Activated CD8-positive, alpha-beta memory T cell treated with anti-CD3 and anti-CD28 coated beads for 1 hour (primary cell): ENCODE measurements at regions not wholly inside any gene's neighbourhood (a gene's known extent, or its start where the extent isn't known, plus 50 kb on each side); places are given as distances from the start of the nearest gene placed in this dataset.
"Not testable (repeated sequence)": the region's sequence is repeated elsewhere in the genome, so short reads cannot be mapped to it uniquely, and the experiment has no call there.

Source experiments
- DNase-seq, 2 donors: peaks; one replicate each; pipeline ENCODE4 v3.0.0-alpha.2; 2020; ENCODE audit warnings: low read depth in 1 of 2; ENCODE audit errors: extremely low read depth in 1 of 2

DNA sequence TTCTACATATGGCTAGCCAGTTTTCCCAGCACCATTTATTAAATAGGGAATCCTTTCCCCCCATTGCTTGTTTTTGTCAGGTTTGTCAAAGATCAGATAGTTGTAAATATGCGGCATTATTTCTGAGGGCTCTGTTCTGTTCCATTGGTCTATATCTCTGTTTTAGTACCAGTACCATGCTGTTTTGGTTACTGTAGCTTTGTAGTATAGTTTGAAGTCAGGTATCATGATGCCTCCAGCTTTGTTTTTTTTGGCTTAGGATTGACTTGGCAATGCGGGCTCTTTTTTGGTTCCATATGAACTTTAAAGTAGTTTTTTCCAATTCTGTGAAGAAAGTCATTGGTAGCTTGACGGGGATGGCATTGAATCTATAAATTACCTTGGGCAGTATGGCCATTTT, 60.0 kb upstream of the GPC3 start:
- not testable (repeated sequence) for DNase-seq

DNA sequence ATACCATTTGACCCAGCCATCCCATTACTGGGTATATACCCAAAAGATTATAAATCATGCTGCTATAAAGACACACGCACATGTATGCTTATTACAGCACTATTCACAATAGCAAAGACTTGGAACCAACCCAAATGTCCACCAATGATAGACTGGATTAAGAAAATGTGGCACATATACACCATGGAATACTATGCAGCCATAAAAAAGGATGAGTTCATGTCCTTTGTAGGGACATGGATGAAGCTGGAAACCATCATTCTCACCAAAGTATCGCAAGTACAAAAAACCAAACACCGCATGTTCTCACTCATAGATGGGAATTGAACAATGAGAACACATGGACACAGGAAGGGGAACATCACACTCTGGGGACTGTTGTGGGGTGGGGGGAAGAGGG, 81.7 kb upstream of the GPC3 start:
- not testable (repeated sequence) for DNase-seq

DNA sequence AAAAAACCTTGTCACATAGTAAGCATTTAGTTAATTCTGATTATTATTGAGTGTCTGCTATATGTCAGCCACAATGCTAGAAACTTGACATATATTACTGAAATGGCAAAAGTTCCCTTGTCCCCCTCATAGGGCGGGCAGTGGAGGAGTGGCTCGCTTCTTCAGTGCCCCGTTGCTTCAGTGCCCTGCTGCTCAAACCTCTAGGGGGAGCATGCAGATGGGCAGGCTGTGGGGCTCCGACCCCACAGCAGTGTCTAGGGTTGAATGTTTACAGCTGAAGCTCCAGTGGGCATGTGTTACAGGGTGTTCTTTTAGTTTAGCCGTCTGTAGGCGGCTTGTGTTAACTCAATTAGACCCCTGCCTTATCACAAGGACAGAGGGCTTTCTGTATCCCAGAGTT, 86.5 kb upstream of the GPC3 start:
- DNase-seq: not testable (repeated sequence)

DNA sequence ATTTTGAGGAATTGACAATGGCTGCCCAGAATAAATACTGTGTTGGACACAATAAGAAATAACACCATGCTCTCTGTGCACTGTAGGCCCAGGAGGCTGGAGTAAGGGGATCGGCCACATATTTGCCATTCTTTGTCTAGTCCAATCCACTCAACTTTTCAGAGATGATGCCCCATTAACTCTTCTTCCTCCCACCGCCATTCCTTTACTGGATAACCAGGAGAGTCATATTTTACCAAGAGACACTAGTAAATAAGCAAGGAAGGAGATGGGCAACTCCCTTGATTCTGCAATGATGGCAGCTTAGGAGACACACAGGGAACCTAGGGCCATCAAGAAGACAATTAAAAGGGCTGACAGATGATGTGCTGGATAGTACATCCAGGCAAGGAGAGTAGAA, 87.9 kb upstream of the GPC3 start:
- no peak for DNase-seq

DNA sequence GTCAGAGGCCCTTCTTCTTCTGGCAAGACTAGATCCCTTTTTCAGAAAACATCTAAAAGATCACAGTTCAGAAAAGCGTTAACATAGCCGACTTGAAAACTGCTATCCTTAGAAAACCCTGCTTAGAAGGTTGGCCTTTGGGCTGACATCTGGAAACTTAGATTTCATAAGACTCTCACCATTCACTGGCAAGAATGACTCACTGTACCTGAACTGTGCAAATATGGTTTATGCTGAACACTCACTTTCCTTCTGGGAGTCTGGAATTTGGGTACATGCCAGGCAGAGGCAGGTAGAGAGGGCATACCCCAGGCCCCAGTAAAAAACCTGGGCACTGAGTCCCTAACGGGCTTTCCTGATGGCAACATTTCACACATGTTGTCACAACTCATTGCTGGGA, 88.8 kb upstream of the GPC3 start:
- DNase-seq: no peak

DNA sequence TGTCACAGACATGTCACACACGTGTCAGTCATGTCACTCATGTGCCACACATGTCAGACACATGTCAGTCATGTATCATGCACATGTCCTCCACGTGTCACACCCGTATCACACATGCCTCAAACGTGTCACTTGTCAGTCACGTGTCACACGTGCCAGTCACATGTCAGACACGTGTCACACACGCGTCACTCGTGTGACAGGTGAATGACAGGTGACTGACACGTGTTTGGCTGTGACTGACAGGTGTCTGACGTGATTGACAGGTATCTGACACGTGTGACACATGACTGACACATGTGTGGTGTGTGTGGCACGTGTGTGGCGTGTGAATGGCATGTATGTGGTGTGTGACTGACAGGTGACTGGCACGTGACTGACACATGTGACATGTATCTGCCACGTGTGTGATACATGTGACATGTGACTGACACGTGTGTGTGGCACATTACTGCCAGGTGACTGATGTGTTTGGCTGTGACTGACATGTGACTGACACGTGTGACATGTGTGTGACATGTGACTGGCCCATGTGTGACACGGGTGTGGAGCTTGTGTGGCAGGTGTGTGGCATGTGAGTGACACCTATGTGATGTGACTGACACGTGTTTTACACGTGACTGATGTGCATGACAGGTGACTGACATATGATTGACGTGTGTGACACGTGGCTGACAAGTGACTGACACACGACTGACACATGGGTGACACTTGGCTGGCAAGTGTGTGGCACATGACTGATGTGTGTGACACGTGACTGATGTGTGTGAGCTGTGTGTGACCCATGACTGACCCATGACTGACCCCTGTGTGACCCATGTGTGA, 90.7 kb upstream of the GPC3 start:
- no peak for DNase-seq

DNA sequence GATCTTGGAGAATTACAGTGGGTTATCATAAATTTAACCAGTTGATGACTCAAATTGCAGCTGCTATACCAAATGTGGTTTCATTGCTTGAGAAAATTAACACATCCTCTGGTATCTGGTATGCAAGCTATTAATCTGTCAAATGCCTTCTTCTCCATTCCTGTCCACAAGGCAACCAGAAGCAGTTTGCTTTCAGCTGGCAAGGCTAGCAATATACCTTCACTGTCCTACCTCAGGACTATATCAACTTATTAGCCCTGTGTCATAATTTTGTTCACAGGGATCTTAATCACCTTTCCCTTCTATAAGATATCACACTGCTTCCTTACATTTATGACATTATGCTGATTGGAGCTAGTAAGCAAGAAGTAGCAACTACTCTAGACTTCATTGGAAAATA, 110.0 kb upstream of the GPC3 start:
- DNase-seq: no peak

DNA sequence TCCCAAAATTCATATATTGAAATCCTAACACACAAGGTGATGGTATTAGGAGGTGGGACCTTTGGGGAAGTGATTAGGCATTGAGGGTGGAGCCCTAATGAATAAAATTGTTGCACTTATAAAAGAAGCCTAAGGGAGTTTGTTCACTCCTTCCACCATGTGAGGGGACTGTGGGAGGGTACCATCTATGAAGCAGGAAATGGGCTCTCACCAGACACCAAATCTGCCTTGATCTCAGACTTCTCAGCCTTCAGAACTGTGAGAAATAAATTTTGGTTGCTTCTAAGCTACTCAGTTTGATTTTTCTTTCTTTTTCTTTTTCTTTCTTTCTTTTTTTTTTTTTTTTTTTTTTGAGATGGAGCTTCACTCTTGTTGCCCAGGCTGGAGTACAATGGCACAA, 116.2 kb upstream of the GPC3 start:
- no peak for DNase-seq

DNA sequence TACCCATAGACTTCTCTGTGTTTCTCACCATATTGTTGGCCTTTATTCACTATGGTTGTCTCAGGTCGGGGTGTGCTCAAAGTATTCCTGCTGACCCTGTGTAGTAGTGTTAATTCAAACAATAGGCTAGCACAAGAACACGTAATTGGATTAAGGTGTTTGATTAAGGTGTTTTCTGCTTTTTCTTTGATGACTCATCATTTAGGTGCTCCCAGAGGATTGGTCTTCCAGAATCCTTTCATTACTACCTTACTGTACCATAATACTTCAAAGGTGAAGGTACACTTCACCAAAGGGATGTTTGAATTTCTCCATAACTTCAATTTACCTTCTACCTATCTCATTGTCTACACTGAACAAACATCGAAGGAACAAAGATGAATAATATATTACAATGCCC, 121.7 kb upstream of the CCDC160 start:
- no peak for DNase-seq

DNA sequence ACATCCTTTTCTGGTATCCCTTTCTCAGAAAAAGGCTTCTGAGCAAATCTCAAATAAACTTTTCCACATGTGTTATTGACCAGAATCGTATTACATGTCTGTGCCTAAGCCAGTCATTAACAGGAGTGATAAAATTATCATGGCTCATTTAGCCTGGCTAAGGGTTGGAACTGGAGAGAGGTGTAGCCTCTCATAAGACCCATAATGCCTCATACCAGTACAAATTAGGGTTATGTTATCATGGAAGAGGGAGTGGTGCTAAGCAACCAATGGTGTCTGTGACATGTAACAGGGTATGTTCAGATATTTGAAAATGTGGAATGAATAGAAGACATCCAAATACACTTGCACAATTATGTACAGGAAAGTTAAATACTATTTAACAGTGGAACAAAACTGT, 99.6 kb upstream of the CCDC160 start:
- DNase-seq: no peak

DNA sequence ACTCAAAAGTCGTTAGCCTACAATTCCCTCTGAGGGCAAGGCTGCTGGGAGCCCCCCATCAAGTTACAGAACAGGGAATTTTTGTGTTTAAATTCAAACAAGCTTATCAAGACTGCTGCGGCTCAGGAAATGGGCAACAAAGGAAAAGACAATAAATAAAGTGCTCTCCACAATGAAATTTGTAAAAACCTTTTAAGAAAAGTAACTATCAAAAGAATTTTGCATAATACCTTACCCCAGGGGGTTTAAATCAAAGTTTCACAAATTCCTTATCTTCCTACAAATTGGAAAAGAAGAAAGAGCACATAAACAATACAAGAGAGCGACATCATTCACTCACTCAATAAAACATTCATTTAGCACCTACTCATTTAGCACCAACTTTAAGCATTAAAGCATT, 97.9 kb upstream of the CCDC160 start:
- no peak for DNase-seq

DNA sequence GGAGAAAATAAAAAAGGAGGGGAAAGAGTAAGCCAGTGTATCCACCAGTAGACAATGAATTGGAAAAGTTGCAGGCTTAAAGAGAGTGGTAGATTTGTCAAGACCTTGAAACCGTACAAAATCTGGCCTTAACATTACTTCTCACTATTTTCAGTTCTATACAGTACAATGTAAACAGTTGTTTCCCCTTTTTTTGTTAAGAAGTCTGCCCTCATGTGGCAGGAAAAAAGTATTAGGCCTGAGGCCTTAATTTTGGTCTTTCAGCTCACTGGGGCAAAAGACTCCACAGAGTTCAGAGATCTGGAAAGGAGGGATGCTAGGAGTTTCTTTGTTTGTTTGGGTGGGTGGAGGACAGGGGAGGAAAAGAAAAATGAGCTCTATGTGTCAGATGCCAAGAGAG, 92.8 kb upstream of the CCDC160 start:
- DNase-seq: no peak

DNA sequence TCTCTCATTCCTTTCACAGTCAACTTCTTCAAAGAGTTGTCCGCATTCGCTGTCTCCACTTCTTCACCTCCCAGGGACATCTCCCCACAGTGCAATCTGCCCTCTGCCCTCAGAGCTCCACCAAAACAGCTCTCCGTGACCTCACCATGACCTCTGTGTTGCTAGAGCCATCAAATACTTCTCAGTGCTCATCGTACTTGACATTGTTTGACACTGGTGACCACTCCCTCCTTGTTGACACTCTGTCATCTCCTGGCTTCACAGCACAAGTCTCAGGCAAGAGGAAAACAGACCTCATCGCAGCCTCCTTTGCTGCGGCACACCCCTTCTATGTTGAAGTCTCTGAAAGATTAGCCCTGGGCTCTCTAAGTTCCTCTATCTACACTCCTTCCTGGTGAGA, 90.5 kb upstream of the CCDC160 start:
- no peak for DNase-seq

DNA sequence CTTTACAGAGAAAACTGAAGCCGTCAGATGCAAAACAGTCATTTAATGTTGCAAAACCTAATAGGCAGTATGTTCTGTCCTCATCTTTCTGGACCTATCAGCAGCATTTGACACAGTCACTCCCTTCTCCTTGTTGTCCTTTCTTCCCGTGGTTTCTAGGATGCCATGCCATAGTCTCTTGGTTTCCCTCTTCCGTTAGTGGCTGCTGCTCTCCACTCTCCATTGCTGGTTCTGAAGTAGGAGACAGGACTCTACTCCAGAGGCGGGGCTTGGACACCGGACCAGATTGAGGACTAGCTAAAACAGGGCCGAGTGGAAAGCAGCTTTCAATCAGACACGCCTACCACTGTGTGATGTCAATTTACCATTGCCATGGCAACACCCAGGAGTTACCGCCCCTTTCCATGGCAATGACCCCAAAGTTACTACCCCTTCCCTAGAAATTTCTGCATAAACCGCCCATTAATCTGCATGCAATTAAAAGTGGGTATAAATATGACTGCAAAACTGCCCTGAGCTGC, 88.8 kb upstream of the CCDC160 start:
- no peak for DNase-seq

DNA sequence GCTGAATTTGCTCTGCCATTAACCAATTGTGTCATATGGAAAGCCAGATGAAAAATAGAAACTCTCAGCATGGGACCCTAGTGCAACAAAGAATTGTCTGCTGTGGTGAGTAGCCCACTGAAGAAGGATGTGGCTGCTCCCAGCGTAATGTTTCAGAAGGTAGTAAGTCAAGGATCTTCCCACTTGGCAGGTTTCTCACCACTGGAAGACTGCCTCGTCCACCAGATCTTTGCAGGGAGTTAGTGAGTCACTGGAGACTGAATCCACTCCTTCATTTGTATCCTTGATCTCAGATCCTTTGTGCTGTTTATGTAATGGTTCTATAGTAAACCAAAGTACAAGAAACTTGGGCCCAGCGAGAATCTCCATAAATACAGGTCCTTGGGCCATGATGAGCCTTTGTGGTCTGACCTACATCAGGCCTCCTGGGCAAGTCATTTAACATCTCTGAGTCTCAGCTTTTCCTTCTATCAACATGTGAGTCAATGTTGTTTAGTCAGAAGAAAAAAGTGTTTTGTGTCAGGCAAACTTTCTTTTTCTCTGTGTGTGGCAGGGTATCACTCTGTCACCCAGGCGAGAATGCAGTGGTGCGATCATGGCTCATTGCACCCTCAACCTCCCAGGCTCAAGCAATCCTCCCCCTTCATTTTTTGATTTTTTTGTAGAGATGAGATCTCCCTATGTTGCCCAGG, 78.0 kb upstream of the CCDC160 start:
- DNase-seq: no peak

DNA sequence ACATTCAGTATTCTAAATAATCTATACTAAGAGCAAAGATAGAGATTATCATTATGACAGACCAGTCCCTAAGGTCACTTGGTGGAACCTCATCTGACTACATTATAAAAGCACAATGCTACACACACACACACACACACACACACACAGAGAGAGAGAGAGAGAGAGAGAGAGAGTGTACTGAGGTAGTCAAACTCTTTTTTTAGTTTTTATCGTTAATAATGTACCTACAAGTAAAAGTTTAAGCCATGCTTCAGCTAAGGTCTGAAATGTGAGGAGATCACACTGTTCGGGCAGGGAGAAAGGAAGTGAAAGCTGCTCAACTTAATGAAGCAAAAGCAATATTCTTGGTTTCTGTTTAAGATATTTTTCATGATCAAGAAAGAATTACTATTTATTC, 75.8 kb upstream of the CCDC160 start:
- DNase-seq: no peak

DNA sequence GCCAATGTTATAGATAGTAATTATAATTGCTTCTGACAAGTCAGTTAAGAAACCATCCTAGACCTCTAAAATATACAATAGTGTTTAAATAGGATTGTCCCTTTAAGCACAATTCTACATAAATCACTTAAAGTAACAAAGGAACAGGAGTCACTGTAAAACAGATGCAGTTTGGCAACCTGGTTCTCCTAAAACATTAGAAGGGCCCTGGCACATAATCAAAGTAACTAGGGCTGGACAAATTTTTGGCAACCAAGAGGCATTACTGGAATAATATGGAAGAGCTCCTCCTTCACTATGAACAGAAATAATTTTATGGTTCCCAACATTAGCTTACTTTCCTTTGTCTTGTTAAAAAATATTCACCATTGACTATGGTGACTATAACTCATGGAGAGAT, 75.0 kb upstream of the CCDC160 start:
- DNase-seq: no peak

DNA sequence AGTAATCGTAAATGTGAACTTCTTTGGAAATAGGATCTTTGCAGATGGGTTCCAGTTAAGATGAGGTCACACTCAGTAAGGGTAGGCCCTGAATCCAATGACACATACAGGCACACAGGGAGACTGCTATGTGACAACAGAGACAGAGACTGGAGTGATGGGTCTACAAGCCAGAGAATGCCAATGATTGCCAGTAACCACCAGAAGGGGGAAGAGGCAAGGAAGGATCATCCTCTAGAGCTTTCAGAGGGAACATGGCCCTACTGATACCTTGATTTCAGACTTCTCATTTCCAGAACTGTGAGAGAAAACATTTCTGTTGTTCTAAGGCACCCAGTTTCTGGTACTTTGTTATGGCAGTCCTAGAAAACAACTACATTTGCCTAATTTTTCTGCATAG, 73.1 kb upstream of the CCDC160 start:
- DNase-seq: no peak

DNA sequence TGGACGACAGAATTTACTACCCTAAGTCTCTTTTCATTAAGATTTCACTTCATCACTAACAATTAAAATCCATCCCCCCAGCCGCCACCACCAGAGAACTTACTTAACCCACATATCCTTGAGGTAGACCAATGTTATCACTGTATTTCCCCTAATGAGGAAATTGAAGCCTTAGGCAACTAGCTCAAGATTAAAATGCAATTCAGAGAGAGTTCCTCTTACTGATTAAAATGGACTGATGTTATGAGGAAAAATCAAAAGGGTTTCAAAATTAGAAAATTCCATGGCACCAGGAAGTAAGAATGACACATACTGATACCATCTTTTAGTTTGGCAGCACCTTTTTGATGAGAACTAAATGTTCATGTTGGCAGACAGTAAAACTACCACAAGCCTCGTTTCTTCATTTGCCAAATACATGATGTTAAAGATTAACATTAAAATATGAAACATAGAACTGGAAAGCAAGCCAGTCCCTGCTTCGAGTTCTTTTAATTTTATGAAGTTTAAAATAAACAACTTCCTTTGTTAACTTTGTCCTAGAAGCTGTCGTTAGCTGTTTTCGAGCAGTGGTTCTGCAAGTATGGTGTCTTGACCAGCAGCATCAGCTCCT, 69.3 kb upstream of the CCDC160 start:
- no peak for DNase-seq

DNA sequence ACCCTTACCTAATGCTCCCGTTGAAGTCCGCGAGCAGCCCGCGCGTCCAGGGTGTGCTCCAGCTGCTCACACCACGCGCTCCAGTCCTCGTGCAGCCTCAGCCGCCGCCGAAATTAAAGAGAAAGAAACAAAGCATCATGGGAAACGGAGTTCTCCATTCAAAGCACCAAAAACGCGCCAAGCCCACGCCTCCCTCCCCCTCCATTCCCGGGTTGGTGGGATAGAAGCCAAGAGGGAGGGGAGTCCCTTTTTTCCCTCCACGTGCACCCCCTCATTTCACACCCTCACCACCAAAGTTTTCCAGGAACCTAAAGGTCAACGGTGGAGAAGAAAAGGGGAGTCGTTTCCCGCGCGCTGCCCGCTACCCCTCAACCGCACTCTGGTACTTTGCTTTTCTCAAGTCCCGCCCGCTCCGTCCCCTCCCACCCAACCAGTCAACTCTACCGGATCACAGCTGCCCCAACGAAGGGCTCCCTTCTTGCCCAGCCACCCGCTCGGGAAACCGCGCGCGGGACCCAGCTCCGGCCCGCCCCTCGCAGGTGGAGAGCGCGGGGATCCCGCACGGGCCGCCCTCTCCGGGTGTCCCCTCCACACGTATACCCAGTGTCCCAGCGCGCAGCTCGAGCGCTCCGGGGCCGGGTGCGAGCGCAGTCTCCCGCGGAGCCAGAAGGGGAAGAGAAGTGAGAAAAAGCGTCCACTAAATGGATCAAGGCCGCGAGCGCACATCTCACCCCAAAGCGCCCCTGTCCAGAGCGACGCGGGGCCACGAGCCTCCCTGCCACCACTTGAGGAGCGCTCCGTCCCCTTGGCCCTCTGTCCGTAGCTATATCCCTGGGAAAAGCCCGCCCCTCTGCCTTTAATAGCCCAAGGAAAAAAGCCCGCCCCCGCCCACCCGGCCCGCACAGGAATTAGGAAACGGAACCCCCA, 65.1 kb upstream of the CCDC160 start:
- DNase-seq: no peak
